GM23338 (cell line): ENCODE measurements at regions not wholly inside any gene's neighbourhood (a gene's known extent, or its start where the extent isn't known, plus 50 kb on each side); places are given as distances from the start of the nearest gene placed in this dataset.

Experiments
- CTCF ChIP-seq, 2 experiments: fragments of 200-600 bp in 1 of 2; sonication (generic) in 1 of 2; conservative IDR thresholded peaks; 2 replicates each; pipeline versions ENCODE4 v1.5.1 to v1.6.1; 2016 to 2017; ENCODE audit warnings: antibody characterized with exemption in 2 of 2, low read depth in 2 of 2, mild to moderate bottlenecking in 2 of 2, moderate library complexity in 1 of 2
- EZH2 ChIP-seq: fragments of 200-600 bp; sonication (generic); IDR thresholded peaks from one replicate; pipeline ENCODE4 v1.8.0; 2017; ENCODE audit warnings: antibody characterized with exemption, mild to moderate bottlenecking, low read depth; ENCODE audit not compliant: unreplicated experiment
- POLR2AphosphoS5 ChIP-seq: IDR thresholded peaks from 2 replicates; pipeline ENCODE4 v1.6.1; 2016; ENCODE audit warnings: antibody characterized with exemption, low read depth

GRCh38 chr2:223217373-223217772 lies 165.4 kb downstream of the KCNE4 start:
- TF ChIP-seq CTCF (conservative IDR thresholded peaks at IDR 0.05; ENCODE audit: low read depth in 2 of 2), result no peak
- no peak for TF ChIP-seq EZH2
- no peak for TF ChIP-seq POLR2AphosphoS5
